Inflammatory macrophage treated with lipopolysaccharide for 4 hours (primary cell): ENCODE measurements at regions not wholly inside any gene's neighbourhood (a gene's known extent, or its start where the extent isn't known, plus 50 kb on each side); places are given as distances from the start of the nearest gene placed in this dataset.
"Not testable (repeated sequence)": the region's sequence is repeated elsewhere in the genome, so short reads cannot be mapped to it uniquely, and the experiment has no call there.

ENCODE experiments used
- DNase-seq: peaks from one replicate; pipeline ENCODE4 v3.0.0-alpha.2; 2020

DNA sequence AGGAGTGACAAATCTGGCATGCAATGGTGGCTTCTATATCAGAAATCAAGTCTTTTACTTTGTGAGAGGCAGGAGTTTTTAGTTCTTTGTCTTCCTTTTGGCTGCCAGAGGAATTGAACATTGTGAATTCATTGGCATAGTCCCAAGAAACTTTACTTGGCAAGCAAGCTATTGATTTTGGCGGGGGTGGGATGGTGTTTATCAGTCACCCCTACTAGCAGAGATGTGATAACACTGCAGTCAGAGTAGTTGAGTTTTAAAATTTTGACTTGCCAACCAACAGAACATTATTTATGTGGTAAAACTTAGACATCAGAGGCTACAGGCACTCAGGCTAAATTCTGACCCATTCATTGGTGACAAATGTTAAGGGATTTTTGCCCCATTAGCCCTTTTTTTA lies 129.2 kb downstream of the FAM72B start:
- not testable (repeated sequence) for DNase-seq

DNA sequence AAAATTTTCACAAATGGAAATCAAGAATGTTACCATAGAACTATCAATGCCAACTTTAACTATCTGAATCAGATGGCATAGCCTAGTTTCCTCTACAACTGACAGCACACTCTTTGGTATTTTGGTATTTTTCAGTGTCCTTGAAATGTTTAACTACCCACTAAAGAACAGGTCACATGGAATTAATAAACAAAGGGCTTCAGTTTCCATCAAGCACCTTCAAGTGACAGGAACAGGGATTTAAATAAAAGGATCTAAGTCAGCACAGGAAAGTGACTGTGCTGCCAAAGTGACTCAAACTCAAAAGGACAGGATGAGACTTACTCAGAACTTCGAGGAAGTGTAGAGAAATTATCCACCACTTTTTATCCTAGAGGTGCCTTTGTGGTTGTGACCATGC lies 117.2 kb downstream of the FAM72B start:
- not testable (repeated sequence) for DNase-seq

DNA sequence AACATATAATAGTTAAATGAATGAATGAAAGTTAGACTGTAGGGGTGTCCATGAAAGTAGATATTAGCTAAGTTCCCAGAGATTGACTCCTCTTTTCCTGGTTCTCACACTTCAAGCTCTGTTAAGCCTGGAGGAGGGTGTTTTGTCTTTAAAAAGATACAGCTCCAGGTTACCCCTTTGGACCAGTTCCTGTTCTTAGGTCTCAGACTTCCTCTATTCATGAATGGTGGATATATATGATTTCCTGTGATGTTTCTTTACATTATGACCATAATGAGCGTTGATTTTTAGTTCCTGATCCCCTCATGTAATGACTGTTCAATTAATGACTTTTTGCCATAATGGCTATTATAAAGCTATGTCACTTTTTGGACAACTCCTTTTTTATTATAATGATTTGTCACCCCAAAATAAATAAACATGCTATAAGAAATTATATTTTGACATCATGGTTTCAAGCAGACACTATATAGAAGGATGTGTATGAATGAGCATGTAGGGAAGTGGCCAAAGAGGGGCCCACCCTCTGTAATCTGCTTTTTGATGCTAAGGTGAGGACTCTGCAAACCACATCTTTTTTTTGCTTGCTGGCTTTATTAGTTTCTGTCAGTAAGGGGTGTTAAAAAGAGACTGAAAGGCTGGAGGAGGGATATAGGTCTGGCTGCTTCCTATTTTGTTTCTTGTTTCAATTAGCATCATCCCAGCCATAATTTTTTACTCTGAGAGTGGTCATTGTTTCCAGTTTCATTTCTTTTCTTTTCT lies 115.2 kb downstream of the FAM72B start:
- DNase-seq: not testable (repeated sequence)

DNA sequence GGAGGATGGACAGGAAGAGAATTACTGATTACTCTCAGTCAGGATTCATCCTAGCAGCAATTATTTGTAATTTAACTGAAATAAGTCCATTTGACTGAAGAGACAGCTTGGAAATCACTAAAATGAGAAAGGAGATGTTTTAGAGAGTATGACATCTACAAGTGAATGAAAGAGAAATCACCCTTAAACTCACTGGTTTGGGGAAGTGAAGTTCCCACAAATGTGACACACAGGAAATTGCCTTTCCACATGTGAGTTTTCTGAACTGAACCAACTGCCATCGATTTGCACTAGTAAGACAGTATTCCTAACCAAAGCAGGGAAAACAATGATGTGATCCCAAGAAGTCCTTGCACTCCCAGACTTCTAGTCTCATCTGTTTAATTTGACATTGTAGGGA lies 110.3 kb downstream of the FAM72B start:
- not testable (repeated sequence) for DNase-seq

DNA sequence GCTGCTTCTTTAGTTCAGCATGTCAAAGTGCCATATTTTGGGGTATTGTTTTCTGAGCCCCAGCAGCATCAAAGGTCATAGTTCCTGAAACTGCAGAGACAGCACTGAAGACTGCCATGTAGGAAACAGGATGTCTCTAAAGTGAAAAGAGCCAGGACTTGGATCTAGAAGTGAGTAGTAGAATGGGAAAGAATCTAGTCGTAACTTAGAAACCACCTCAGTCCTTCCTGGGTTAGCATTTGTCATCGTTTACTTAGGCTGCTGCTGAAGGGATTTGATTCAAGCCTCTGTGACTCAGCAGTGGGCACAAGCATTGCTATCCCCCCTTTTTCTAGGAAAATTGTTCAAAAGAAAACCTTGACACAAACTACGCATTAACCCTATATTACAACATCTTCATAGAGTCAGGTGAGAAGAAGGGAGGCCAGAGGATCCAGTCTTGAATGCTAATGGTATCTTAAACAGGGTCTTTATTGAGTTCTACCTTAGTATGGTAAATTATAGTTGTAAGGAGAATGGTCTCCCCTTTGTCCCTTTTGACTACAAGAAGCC lies 108.8 kb downstream of the FAM72B start:
- not testable (repeated sequence) for DNase-seq

DNA sequence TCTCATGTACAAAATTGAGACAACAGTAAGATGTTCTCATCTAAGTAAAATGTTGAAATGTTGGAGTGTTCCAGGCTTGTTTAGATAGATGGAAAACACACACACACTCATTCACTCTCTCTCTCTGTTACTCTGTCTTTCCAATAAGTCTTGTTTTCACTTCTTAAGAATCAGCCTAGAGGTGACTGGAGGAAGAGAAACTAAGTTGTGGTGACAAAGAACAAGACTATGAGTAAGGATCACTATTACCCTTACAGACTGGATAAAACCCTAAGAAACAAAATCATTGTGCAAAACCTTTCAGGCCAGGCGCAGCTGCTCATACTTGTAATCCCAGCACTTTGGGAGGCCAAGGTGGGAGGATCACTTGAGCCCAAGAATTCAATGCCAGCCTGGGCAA lies 107.5 kb downstream of the FAM72B start:
- not testable (repeated sequence) for DNase-seq

DNA sequence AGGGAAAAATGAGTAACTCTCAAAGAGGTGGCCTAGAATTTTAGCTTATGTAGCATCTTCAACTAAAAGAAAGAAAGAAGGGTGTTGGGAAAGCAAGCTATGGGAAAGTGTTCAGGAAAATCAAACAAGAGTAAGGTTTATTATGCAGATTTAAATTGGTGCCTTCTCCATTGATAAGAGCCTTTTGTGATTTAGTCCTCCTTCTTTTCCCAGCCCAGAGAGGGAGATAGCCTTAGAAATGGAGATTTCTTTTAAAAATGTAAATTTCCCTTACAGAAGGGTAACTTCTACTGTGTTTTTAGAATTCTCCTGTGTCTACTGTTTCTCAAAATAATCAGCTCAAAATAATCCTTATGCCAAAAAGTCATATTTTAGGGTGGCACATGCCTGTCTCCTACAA lies 104.5 kb downstream of the FAM72B start:
- DNase-seq: not testable (repeated sequence)

DNA sequence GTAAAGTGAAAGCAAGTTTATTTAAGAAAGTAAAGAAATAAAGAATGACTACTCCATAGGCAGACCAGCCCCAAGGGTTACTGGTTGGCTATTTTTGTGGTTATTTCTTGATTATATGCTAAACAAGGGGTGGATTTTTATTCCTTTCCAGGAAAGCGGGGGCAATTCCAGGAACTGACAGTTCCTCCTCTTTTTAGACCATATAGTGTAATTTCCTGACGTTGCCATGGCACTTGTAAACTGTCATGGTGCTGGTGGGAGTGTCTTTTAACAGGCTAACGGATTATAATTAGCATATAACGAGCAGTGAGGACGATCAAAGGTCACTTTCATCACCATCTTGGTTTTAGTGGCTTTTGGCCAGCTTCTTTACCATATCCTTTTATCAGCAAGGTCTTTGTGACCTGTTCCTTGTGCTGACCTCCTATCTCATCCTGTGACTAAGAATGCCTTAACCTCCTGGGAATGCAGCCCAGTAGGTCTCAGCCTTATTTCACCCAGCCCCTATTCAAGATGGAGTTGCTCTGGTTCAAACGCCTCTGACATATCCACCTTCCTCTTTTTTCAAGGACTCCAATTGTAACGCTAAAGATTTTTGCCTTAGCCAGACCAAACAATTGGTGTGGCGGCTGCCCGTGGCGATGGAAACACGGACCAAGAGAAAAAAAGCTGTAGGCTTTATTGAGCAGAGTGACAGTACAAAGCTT lies 103.8 kb downstream of the FAM72B start:
- peak; percentile 80 for DNase-seq

DNA sequence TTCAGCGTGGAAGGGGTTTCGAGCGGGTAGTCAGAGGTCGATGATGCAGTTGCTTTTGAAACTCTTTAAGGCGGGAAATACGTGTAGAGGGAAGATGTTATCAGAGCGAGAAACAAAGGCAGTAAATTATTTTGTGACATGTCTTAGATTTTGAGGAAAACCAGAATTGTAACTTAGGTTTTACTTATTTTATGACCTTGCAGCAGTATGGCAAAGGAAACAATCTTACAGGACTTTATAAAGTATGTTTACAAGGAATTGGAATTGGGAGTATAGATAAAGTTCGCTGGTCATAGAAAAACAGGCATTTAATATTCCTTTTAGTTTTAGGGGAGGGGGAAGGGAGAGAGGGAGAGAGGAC lies 103.3 kb downstream of the FAM72B start:
- DNase-seq: not testable (repeated sequence)

DNA sequence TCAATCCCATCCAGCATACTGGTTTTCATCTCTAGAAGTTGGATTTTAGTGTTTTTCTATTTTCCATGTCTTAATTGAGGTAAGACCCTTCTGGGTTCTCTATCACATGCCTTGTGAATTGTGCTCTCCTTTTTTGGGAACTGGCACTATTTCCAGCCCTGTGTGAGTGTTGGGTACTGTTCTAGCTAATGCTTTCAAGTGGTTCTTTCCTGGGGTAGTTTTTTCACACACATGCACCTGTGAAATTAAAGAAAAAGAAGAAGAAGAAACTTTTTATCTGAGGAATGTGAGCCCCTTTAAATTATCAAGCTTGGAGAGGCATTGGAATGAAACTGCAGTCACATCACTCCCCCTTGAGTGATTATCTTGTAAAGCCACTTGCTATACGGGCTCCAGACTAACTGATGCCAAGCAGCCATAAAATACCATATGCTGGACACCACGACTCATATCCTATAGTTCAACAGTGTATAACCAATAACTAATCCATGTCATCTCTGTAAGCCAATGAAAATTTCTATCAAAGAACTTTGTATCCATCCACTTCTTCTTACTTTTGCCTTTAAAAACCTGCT lies 102.4 kb downstream of the FAM72B start:
- DNase-seq: peak; percentile 0

DNA sequence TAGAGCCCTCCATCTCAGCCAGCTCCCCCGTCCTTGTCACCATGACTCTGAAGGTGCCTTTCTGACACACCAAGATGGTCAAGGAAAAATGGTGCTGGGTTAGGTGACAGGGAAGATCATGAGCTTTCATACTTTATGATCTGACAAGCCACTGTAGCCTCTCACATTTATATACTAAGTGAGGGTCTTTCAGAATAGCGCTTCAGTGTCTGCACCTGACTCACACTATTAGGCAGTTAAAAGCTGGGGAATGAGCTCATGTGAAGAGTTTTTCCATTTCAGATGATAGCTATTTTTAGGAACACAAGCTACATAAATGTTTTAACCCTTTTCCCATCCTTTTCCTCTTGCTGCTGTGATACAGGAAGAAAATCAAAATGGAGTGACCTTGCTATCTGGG lies 101.1 kb downstream of the FAM72B start:
- DNase-seq: not testable (repeated sequence)

DNA sequence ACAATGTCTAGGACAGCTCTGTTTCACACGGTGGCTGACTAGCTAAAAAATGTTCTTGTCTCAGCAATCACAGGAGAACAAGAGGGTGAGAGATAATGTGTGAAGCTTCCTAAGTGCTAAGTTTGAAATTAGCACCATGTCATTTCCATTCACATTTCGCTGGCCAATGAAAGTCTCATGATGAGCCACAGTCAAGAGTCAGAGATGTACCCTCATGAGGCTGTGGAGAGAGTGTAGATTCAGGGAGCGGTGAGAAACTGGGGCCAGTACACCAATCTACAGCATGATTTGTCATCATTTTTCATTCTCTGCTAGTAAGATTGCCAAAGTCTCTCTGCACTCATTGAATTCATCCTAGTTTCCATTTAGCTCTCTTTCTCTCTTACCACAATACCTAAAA lies 97.9 kb downstream of the FAM72B start:
- DNase-seq: not testable (repeated sequence)

DNA sequence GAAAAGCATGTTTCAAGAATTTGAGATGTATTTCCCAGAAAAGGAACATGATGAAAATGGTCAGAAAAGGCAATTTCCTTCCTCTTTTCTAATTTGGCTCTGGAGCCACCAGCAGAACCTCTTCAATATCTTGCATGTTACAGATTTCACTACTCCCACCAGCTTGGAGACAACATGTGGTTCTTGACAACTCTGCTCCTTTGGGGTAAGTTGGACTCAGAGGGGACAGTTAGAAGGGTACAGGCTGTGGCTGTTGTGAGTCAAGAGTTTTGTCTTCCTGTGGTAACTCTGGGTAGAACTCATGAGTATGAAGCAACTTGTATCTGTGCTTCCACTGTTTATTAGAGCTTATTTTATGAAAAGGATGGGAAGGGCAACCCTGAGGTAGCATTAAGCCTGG lies 96.9 kb downstream of the FAM72B start:
- DNase-seq: peak; percentile 19

DNA sequence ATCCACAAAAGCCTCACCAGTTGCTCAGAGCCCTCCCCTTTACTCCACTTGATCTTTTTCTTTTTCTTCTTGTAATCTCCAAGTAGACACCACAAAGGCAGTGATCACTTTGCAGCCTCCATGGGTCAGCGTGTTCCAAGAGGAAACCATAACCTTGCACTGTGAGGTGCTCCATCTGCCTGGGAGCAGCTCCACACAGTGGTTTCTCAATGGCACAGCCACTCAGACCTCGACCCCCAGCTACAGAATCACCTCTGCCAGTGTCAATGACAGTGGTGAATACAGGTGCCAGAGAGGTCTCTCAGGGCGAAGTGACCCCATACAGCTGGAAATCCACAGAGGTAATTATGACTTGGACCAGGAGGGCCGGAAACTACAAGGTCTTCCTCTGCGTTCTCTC lies 95.6 kb downstream of the FAM72B start:
- not testable (repeated sequence) for DNase-seq

DNA sequence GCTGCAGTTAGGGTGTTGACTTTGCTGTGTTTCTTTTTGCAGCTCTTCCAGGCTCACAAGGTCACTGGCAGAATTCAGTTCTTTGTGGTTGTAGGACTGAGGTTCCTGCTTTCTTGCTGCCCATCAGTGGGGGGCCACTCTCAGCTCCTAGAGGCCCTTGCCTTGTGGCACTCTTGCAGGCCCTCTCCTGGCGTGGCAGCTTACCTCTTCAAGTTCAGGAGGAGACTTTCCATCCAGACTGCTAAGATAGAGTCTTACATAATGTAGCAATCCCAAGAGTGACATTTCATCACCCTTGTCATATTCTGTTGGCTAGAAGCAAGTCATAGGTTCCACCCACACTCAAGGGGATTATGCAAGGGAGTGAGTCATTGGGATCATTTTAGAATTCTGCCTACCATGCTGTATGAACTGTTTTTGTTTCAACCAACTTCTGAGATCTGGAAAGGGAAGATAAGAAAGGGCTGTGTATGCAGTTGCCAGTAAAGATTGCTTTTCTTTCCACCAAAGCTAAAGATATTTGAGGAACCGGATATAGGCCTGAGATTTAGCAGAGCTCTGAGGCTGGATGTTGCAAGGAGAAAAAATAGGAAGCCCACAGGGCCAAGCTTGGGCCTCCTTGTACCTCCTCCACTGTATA lies 91.7 kb downstream of the FAM72B start:
- DNase-seq: peak; percentile 87

DNA sequence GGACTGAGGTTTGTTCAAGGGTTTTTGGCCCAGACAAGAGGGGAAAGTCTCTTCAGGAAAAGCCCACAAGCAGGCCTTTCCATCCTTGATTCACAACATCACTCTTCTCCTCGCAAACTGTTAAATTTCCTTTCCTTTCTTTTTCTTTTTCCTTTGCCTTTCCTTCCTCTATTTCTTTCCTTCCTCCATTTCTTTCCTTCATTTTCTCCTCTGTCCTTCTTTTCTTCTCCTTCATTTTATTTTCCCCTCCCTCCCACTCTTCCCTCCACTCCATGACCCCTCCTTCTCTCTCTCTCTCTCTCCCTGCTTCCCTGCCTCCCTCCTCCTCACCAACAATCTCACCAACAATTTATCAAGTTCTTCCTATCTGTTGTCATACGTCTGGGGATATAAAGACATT lies 89.1 kb downstream of the FAM72B start:
- not testable (repeated sequence) for DNase-seq

DNA sequence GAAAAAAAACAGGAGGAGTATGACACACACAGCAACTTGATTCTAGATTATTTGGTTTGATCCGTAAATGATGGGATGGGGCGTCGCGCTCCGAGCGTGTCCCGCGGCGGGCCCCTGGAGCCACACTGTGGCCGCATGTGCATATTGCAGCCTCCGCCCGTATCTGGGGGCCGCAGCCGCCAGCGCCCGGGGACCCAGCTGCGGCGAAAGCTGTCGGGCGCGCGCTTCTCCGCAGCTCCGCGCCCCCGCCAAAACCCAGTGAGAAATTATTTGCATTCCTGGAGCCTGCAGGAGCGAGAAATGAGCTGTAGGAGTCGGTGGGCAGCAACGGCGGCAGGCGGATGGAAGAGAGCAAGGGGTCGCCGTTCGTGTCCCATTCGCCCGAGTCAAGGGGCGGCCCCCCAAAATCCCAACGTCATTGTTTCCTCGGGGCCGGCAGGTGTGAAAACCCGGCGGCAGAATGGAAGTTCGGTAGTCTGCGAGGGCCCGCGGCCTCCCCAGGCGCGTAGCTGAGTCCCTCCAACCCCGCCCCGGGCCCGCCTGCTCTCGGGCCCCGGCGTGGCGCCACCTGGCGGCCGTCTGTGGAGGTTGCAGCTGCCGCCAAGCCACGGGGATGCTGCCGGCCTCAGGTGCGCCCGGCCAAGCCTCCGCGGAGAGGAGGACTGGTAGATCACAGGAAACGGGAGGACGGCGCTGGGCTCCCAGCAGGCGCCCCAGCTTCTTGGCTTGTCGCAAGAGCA lies 86.8 kb downstream of the FAM72B start:
- DNase-seq: peak; percentile 58

DNA sequence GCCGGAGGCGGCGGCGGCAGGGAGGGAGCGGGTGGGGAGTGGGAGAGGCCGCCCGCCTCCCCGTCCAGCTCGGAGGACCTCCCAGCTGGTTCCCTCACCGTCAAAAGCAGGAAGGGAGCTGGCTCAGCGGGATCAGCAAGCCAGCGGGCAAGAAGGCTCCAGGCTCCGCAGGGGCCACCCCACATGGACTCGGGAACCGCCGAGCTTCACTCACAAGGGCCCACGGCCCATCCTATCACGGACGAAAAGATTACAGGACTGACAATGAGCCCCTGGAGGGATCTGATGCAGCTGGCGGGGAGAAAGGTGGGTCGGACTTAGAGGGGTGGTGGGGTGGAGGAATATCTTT lies 86.3 kb downstream of the FAM72B start:
- DNase-seq: not testable (repeated sequence)

DNA sequence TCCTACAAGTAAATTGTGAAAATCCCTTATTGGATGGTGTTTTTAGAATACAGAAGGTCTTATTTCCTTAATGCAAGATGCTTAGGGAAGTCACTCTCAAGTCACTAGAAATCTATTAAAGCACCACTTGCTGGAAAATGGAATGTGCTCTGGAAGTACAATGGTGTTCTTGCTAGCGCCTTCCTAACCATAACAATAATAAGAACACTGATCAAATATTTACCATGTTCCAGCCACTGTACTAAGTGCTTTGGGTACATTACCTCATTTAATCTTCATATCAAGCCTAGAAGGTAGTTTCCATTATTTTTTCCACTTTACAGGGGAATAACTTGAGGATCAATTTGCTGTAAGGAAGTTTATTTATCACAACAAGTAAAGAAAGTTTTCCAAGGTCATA lies 75.1 kb downstream of the FAM72B start:
- DNase-seq: not testable (repeated sequence)

DNA sequence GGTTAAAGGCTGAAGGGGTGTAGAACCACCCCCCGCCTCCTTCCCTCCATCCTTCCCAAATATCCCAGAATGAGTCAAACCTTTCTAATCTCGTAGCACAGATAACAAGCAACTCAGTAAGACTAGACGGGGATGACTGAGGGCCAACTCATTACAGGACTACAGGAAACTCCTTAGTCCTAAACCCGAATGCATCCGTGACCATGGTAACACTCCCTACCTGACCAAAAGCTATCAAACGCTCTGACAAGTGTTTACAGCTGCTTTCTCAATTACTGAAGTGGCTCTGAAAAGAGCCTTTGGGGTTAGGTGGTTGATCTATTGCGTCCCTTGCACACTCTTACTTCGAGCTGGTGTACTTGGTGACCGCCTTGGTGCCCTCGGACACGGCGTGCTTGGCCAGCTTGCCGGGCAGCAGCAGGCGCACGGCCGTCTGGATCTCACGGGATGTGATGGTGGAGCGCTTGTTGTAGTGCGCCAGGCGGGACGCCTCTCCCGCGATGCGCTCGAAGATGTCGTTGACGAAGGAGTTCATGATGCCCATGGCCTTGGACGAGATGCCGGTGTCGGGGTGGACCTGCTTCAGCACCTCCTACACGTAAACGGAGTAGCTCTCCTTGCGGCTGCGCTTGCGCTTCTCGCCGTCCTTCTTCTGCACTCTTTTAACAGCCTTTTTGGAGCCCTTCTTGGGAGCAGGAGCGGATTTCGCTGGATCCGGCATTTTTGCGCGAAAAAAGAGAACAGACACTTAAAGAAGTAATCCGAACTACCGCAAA lies 67.4 kb downstream of the FAM72B start:
- not testable (repeated sequence) for DNase-seq

DNA sequence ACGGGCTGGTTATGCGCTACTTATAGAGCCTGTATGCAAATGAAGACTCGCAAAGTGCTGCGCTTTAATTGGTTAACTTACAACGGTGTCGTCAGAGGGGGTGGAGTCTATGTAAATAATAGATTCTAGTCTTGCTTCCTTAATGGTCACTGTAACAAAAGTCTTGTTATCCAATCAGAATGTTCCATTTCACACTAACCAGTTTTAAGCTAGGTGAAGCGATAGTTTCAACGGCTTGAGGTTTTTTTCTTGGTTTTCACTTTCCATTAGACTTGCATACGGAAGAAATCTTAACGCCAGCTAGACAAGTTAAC lies 66.9 kb downstream of the FAM72B start:
- not testable (repeated sequence) for DNase-seq
